Sigmoid colon (tissue), 6 donors: ENCODE measurements at regions not wholly inside any gene's neighbourhood (a gene's known extent, or its start where the extent isn't known, plus 50 kb on each side); places are given as distances from the start of the nearest gene placed in this dataset.
A peak's percentile ranks its signal among the peaks of the same experiment; 100 is the strongest.

ENCODE experiments used
- DNase-seq: peaks from one replicate; pipeline ENCODE4 v3.0.0-alpha.2; 2019
- H3K27ac ChIP-seq, 4 donors: fragments of 200-600 bp; sonication (generic); one replicate each; pipeline ENCODE4 v1.5.1; 2016 to 2019; ENCODE audit warnings: mild to moderate bottlenecking in 1 of 4
- H3K27me3 ChIP-seq, 3 donors: fragments of 200-600 bp; sonication (generic); one replicate each; pipeline ENCODE4 v1.5.1; 2019; ENCODE audit warnings: mild to moderate bottlenecking in 1 of 3
- H3K36me3 ChIP-seq, 4 donors: fragments of 200-600 bp; sonication (generic); one replicate each; pipeline ENCODE4 v1.5.1; 2016 to 2019
- H3K4me1 ChIP-seq, 4 donors: fragments of 200-600 bp; sonication (generic); one replicate each; pipeline ENCODE4 v1.5.1; 2017 to 2019
- H3K4me3 ChIP-seq, 4 donors: fragments of 200-600 bp; sonication (generic); one replicate each; pipeline ENCODE4 v1.5.1; 2017 to 2019; ENCODE audit warnings: mild to moderate bottlenecking in 2 of 4, moderate library complexity in 1 of 4
- H3K9me3 ChIP-seq, 4 donors: fragments of 200-600 bp in 3 of 4; sonication (generic) in 3 of 4; one replicate each; pipeline versions ENCODE4 v1.5.1 to v1.6.1; 2013 to 2019
- CTCF ChIP-seq, 4 experiments: fragments of 450-650 bp in 3 of 4; fragments of 200-600 bp in 1 of 4; IDR thresholded peaks; one replicate each; pipeline ENCODE4 v1.5.1; 2016 to 2019; ENCODE audit warnings: antibody characterized with exemption in 4 of 4, mild to moderate bottlenecking in 3 of 4, moderate library complexity in 2 of 4
- EP300 ChIP-seq, 4 donors: sonication (generic); formaldehyde crosslinking; IDR thresholded peaks; one replicate each; pipeline ENCODE4 v1.6.1; 2017; ENCODE audit warnings: antibody characterized with exemption in 4 of 4
- POLR2A ChIP-seq, 2 donors: fragments of 450-650 bp; IDR thresholded peaks; one replicate each; pipeline ENCODE4 v1.6.1; 2016; ENCODE audit warnings: antibody characterized with exemption in 2 of 2, mild to moderate bottlenecking in 2 of 2, moderate library complexity in 2 of 2
- POLR2AphosphoS5 ChIP-seq, 4 donors: sonication (generic); formaldehyde crosslinking; IDR thresholded peaks; one replicate each; pipeline ENCODE4 v1.6.1; 2017; ENCODE audit warnings: antibody characterized with exemption in 4 of 4
- WGBS, 2 donors: extraction: QIAGEN DNeasy Blood & Tissue Kit; methylation state at CpG; one replicate each; pipeline ENCODE4 v1.1.7; 2013; 5-methylcytosine and 5-hydroxymethylcytosine counted together
- intact Hi-C: fragments of 100-400 bp; cut with DNase I; formaldehyde crosslinking; loops from one replicate; pipeline ENCODE4 v1.15.1; 2023
- donor health status: healthy with polysubstance abuse.
- donor health status: healthy.

DNA sequence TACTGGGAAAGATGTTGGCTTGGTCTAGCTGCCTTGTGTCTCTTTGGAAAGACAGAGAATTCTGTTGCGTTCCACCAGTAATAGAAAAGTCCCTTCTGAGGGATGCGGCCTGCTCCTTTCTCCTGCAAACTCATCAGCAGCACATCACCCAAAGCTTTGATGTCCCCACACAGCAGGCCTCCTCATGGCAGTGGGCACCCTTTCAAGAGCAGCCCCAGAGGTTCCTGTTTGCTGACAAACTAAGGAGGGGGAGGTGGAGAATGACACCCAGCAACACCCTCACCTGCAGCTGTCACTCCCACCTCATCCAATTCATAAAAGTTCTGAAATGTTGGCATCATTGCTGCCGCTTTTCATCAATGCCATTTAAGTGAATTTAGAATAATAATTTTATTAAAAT is 556.6 kb downstream of the BCL11A start:
- Histone ChIP-seq H3K4me1 (no peaks in the 10 kb centered on the region), H3K27me3 (no peaks in the 10 kb centered on the region), H3K4me3 (no peak overlapping the region), H3K9me3 (no peaks in the 10 kb centered on the region), H3K27ac (no peak overlapping the region), H3K36me3 (no peaks in the 10 kb centered on the region)
- no peak for TF ChIP-seq POLR2A (IDR thresholded peaks at IDR 0.05)
- no peak for TF ChIP-seq EP300 (IDR thresholded peaks at IDR 0.05)
- TF ChIP-seq POLR2AphosphoS5 (IDR thresholded peaks at IDR 0.05), result no peak
- TF ChIP-seq CTCF (IDR thresholded peaks at IDR 0.05), result no peak
- intact Hi-C loops, result no loop called here
- no peak for DNase-seq
- 67 to 80% methylated on average over 3 of the region's 3 CpGs for WGBS, 2 donors

DNA sequence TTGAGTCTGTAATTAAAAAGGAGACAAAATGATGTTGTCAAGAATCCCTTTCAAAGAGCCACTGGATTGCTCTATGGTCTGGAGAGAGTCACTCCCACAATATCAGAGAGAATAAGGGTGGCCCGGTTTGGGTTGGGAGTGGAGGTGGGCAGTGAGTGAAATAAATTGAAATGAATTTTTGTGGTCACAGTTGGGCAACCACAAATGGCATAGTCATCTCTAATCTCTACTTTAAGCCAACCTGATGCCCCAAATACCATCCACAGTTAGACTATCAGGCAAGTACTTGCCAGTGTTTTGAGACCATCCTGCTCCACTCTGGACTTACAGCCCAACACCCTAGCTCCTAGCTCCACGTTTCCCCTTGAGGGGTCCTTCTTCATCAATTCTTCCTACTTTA is 559.7 kb downstream of the BCL11A start:
- WGBS, 2 donors, result 70 to 86% methylated on average over 2 of the region's 2 CpGs
- Histone ChIP-seq H3K27me3 (no peaks in the 10 kb centered on the region), H3K4me1 (no peaks in the 10 kb centered on the region), H3K9me3 (no peaks in the 10 kb centered on the region), H3K36me3 (no peaks in the 10 kb centered on the region), H3K4me3 (no peak overlapping the region), H3K27ac (no peak overlapping the region)
- intact Hi-C loops, result no loop called here
- TF ChIP-seq POLR2A (IDR thresholded peaks at IDR 0.05) (no peak), CTCF (IDR thresholded peaks at IDR 0.05) (no peak), EP300 (IDR thresholded peaks at IDR 0.05) (no peak), POLR2AphosphoS5 (IDR thresholded peaks at IDR 0.05) (no peak)
- no peak for DNase-seq

DNA sequence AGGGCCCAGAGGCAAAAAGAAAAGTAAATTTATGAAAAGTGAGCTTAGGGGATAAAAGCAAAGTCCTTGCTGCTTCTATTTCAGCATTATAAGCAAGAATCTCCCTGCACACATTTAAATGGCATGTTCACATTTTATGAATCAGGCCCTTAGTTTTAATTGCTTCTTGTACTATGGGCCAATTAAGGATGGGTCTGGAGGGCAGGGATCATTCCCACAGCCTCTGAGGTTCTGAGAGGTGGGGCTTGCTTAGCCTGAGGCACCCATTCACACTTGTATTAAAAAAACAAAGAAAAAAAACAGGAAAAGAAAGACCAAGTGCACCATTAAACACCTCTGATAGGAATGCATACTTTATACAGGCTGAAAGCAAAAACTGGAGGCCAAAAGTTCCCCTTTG is 565.1 kb downstream of the BCL11A start:
- Histone ChIP-seq H3K27me3 (no peaks in the 10 kb centered on the region), H3K4me1 (peaks cover 0 to 14% (median 12%) of the 10 kb centered on the region in 4 donors), H3K4me3 (no peak overlapping the region), H3K9me3 (no peaks in the 10 kb centered on the region), H3K36me3 (no peaks in the 10 kb centered on the region), H3K27ac (no peak overlapping the region)
- intact Hi-C loops, result no loop called here
- TF ChIP-seq POLR2AphosphoS5 (IDR thresholded peaks at IDR 0.05) (no peak), CTCF (IDR thresholded peaks at IDR 0.05) (no peak), EP300 (IDR thresholded peaks at IDR 0.05) (no peak), POLR2A (IDR thresholded peaks at IDR 0.05) (no peak)
- DNase-seq, result no peak

- TF ChIP-seq POLR2AphosphoS5 (IDR thresholded peaks at IDR 0.05) (no peak), POLR2A (IDR thresholded peaks at IDR 0.05) (no peak), CTCF (IDR thresholded peaks at IDR 0.05) (no peak), EP300 (IDR thresholded peaks at IDR 0.05) (no peak)
- Histone ChIP-seq H3K4me1 (peaks cover 0 to 14% (median 12%) of the 10 kb centered on the region in 4 donors), H3K4me3 (no peak overlapping the region), H3K27ac (peak overlapping the region in 1 of 4 donors; percentile 11), H3K36me3 (no peaks in the 10 kb centered on the region), H3K9me3 (no peaks in the 10 kb centered on the region), H3K27me3 (no peaks in the 10 kb centered on the region)
- intact Hi-C loops, result no loop called here
- WGBS, 2 donors, result 84 to 89% methylated on average over 4 of the region's 4 CpGs
- DNase-seq, result no peak
Observed at GRCh38 chr2:59986511-59986910, 566.9 kb downstream of the BCL11A start.

DNA sequence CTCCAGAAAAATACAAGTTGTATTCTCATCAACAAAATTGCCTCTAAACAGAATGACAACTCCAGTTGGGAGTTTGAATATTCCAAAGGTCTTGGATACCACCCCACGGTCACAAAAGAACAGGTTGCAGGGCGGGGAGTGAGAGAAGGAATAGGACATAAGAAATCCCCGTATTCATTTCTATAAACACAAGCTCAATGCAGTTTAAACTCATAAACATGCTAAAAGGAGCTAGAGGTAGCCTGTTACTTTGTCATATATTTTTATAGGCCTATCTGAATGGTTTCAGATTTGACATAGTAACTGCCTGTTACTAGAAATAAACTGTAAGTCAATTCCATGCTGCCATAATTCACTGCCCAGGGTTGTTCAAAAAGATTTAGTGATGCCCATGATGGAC is 567.5 kb downstream of the BCL11A start:
- Histone ChIP-seq H3K4me1 (peaks cover 0 to 14% (median 12%) of the 10 kb centered on the region in 4 donors), H3K27ac (peak overlapping the region in 1 of 4 donors; percentile 11), H3K36me3 (no peaks in the 10 kb centered on the region), H3K9me3 (no peaks in the 10 kb centered on the region), H3K27me3 (no peaks in the 10 kb centered on the region), H3K4me3 (no peak overlapping the region)
- intact Hi-C loops, result no loop called here
- TF ChIP-seq CTCF (IDR thresholded peaks at IDR 0.05) (no peak), POLR2A (IDR thresholded peaks at IDR 0.05) (no peak), POLR2AphosphoS5 (IDR thresholded peaks at IDR 0.05) (peak in 1 of 4 donors; percentile 47)
- 17 to 66% methylated on average over 3 of the region's 3 CpGs for WGBS, 2 donors
- no peak for DNase-seq
